ENCODE measurements at regions not wholly inside any gene's neighbourhood (a gene's known extent, or its start where the extent isn't known, plus 50 kb on each side); places are given as distances from the start of the nearest gene placed in this dataset.
"Not testable (repeated sequence)": the region's sequence is repeated elsewhere in the genome, so short reads cannot be mapped to it uniquely, and the experiment has no call there.

- H3K79me2 ChIP-seq (ENCODE audit: control insufficient read depth, insufficient read depth, low read length); SMC1A ChIA-PET (ENCODE audit: uncharacterized antibody, unreplicated experiment); ATAC-seq; H3K27ac ChIP-seq (ENCODE audit: control insufficient read depth, insufficient read depth); H3K4me1 ChIP-seq (ENCODE audit: control insufficient read depth, insufficient read depth, low read length); H3K27me3 ChIP-seq (replicated peaks in 1 of 2; ENCODE audit: control insufficient read depth in 2 of 2, insufficient read depth in 2 of 2, low read length in 1 of 2); POLR2A ChIA-PET; H3K4me3 ChIP-seq; H3K9me3 ChIP-seq (replicated peaks; ENCODE audit: control insufficient read depth, insufficient read depth, low read length); H3K36me3 ChIP-seq (ENCODE audit: control insufficient read depth in 2 of 2, insufficient read depth in 2 of 2, low read length in 1 of 2); H2AFZ ChIP-seq (ENCODE audit: control insufficient read depth, low read depth, low read length); DNase-seq (ENCODE audit: low read depth, low spot score); BruUV-seq (replicated peaks); H3K4me2 ChIP-seq (ENCODE audit: control insufficient read depth, insufficient read depth); FAIRE-seq; H4K20me1 ChIP-seq (ENCODE audit: control insufficient read depth, insufficient read depth); CTCF ChIA-PET; H3K9ac ChIP-seq (ENCODE audit: control insufficient read depth, insufficient read depth, low read length); RAD21 ChIA-PET (ENCODE audit: unreplicated experiment); intact Hi-C loops (cut with micrococcal nuclease; ENCODE audit: unreplicated experiment): not testable (repeated sequence)
- in situ Hi-C loops (cut with MboI): loop anchor here (25.0 kb wide), 1 partner anchor 97 kb away; no protein-coding TSS in a partner anchor
- 45% methylated on average over 8 of the region's 8 CpGs for WGBS (ENCODE audit: insufficient coverage, insufficient replicate concordance, low lambda C conversion rate, missing lambda C conversion rate)
Observed at GRCh38 chr15:31665732-31666131, 339.1 kb downstream of the KLF13 start.

- FAIRE-seq; H3K4me3 ChIP-seq; DNase-seq (ENCODE audit: low read depth, low spot score); H3K36me3 ChIP-seq (ENCODE audit: control insufficient read depth in 2 of 2, insufficient read depth in 2 of 2, low read length in 1 of 2); H3K9me3 ChIP-seq (replicated peaks; ENCODE audit: control insufficient read depth, insufficient read depth, low read length); ATAC-seq; POLR2A ChIA-PET; H3K4me1 ChIP-seq (ENCODE audit: control insufficient read depth, insufficient read depth, low read length); H4K20me1 ChIP-seq (ENCODE audit: control insufficient read depth, insufficient read depth); H3K27me3 ChIP-seq (replicated peaks in 1 of 2; ENCODE audit: control insufficient read depth in 2 of 2, insufficient read depth in 2 of 2, low read length in 1 of 2); CTCF ChIA-PET; H2AFZ ChIP-seq (ENCODE audit: control insufficient read depth, low read depth, low read length); H3K27ac ChIP-seq (ENCODE audit: control insufficient read depth, insufficient read depth); BruUV-seq (replicated peaks); SMC1A ChIA-PET (ENCODE audit: uncharacterized antibody, unreplicated experiment); H3K79me2 ChIP-seq (ENCODE audit: control insufficient read depth, insufficient read depth, low read length); H3K9ac ChIP-seq (ENCODE audit: control insufficient read depth, insufficient read depth, low read length); H3K4me2 ChIP-seq (ENCODE audit: control insufficient read depth, insufficient read depth); intact Hi-C loops (cut with micrococcal nuclease; ENCODE audit: unreplicated experiment); RAD21 ChIA-PET (ENCODE audit: unreplicated experiment): not testable (repeated sequence)
- 67% methylated on average over 10 of the region's 11 CpGs for WGBS (ENCODE audit: insufficient coverage, insufficient replicate concordance, low lambda C conversion rate, missing lambda C conversion rate)
- in situ Hi-C loops (cut with MboI): loop anchor here (25.0 kb wide), 1 partner anchor 93 kb away; no protein-coding TSS in a partner anchor
Observed at GRCh38 chr15:31669158-31669908, 342.7 kb downstream of the KLF13 start.

GRCh38 chr15:31673263-31673662, 346.6 kb downstream of the KLF13 start:
- RAD21 ChIA-PET (ENCODE audit: unreplicated experiment); H3K4me2 ChIP-seq (ENCODE audit: control insufficient read depth, insufficient read depth); CTCF ChIA-PET; BruUV-seq (replicated peaks); H2AFZ ChIP-seq (ENCODE audit: control insufficient read depth, low read depth, low read length); FAIRE-seq; H3K27ac ChIP-seq (ENCODE audit: control insufficient read depth, insufficient read depth); H3K4me3 ChIP-seq; H3K4me1 ChIP-seq (ENCODE audit: control insufficient read depth, insufficient read depth, low read length); H3K36me3 ChIP-seq (ENCODE audit: control insufficient read depth in 2 of 2, insufficient read depth in 2 of 2, low read length in 1 of 2); POLR2A ChIA-PET; H3K9ac ChIP-seq (ENCODE audit: control insufficient read depth, insufficient read depth, low read length); DNase-seq (ENCODE audit: low read depth, low spot score); intact Hi-C loops (cut with micrococcal nuclease; ENCODE audit: unreplicated experiment); H4K20me1 ChIP-seq (ENCODE audit: control insufficient read depth, insufficient read depth); ATAC-seq; H3K9me3 ChIP-seq (replicated peaks; ENCODE audit: control insufficient read depth, insufficient read depth, low read length); H3K79me2 ChIP-seq (ENCODE audit: control insufficient read depth, insufficient read depth, low read length); H3K27me3 ChIP-seq (replicated peaks in 1 of 2; ENCODE audit: control insufficient read depth in 2 of 2, insufficient read depth in 2 of 2, low read length in 1 of 2): not testable (repeated sequence)
- SMC1A ChIA-PET (ENCODE audit: uncharacterized antibody, unreplicated experiment): interaction anchor here (1.2 kb wide), 1 partner anchor 14 kb away, joined by 3 read pairs; no protein-coding TSS in a partner anchor
- in situ Hi-C loops (cut with MboI): loop anchor here (25.0 kb wide), 1 partner anchor 89 kb away; no protein-coding TSS in a partner anchor
- WGBS (ENCODE audit: insufficient coverage, insufficient replicate concordance, low lambda C conversion rate, missing lambda C conversion rate): 3% methylated on average over 3 of the region's 3 CpGs

Data from GM12878 (cell line).